NOMO-1 treated with dmso at 0.1 percent for 144 hours (cell line): ENCODE measurements at regions not wholly inside any gene's neighbourhood (a gene's known extent, or its start where the extent isn't known, plus 50 kb on each side); places are given as distances from the start of the nearest gene placed in this dataset.
A peak's percentile ranks its signal among the peaks of the same experiment; 100 is the strongest.

ENCODE experiments used
- DNase-seq: peaks from one replicate; lab custom pipeline; 2025; ENCODE audit not compliant: unreplicated experiment; lab: John Stamatoyannopoulos, UW

DNA sequence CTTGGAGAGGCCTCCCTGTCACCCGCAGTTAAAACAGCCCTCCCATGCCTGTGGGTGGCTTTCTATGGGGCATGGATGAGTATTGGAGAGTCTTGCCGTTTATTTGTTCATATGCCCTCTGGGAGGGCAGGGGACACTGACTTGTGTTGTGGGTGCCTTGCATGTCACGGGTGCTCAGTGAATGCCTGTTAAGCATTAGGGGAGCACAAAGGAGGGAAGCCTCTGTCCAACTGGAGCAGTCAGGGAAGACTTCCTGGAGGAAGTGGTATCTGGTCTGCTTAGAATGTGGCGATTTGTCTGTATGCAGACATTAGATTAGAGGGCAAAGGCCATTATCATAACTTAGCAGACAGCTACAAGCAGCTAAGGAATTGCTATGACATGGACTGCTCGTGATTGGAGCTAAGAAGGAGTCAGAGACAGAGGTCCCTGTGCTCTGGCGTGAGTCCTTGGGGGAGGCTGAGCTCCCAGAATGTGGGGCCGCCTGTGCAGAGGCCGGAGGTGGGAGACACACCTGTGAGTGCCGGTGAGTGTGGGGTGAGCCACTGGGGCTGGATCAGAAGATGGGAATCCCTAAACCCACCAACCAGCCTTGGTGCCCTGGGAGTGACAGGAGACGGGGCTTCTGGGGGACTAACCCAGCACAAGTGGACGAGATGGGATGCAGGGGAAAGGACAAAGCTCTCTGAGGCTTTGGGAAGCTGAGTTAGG lies 286.1 kb downstream of the SEC14L1 start:
- no peak for DNase-seq

DNA sequence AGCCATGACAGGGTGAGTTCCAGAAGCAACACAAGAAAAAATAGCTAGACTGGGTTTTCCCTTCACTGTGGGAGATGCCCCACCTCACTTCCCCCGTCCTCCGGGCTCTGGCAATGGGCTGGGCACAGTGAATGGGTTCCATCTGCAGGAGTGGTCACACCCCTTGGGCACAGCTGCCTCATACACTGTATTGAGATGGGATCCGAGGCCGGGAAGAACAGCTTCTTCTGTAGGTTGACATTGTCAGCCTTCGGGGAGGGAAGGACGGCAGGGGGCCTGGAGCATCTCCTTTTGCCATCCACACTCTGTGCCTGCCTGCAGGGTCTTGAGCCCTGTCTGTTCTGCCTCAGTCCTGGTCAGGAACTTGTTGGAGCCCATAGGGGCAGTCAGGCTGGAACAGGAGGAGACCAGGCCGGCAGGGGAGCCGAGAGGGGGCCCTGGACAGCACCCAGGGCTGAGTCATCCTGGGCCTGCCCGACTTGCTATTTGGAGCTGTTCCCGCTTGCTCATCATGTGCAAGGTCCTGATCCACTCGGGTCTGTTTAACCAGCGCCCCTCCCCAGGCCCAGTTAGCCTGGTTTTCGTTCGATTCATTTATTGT lies 286.7 kb downstream of the SEC14L1 start:
- no peak for DNase-seq

DNA sequence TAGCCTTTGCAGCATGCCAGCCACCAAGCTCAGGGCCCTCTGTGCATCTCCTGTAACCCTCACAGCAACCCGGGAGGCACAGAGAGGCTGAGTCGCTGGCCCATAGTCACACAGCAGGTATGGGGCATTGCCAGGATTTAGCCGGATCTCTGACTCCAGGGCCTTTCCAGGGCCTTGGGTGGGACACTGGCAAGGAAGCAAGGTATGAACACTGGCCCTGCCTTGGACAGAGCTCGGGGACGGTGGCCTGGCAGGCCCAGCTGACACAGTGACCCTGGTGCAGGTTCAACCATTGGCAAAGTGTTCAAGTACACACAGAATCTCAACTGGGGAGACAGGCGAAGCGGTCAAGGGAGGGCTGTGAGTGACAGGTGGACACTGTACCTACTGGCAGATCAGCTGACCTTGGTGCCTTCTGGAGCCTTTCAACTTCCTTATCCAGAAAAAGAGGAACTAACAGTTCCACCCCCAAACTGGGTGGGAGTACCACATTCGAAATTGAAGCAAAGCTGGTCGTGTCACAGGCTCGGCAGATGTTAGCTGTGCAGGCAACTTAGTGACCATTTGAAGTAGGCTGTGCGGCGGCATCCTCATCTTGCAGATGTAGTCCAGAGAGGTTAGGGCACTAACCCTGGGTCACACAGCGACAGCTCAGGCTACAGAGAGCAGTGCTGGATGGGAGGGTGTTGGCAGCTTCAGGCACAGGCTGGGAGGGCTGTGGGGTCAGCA lies 287.4 kb downstream of the SEC14L1 start:
- peak; percentile 67 for DNase-seq

DNA sequence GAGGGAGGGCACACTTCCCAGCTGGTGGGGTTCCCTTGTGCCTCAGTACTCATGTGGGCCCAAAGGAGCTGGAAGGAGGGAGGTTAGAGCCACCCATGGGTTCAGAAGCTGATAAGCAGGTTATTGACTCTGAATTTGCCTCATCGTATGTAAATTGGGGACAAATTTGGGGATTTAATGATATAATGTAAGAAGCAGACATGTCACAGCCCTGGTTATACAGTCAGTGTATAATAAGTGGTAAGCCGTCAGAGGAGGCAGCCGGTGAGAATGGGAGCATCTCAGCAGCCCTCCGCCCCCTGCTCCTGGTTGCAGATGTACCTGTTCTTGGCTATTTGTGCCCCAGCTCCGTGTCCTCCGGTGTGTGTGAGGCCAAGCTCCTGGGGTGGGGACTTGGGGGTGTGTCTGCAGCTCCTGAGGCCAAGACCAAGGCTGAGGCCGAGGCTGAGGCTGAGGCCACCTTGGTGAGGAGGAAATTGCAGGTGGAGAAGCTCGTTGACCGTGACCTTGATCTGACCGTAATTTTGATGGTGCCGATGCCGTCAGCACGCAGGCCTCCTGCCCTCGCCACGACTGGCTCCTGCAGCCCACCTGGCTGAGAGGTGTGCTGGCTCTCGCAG lies 288.1 kb downstream of the SEC14L1 start:
- DNase-seq: no peak

DNA sequence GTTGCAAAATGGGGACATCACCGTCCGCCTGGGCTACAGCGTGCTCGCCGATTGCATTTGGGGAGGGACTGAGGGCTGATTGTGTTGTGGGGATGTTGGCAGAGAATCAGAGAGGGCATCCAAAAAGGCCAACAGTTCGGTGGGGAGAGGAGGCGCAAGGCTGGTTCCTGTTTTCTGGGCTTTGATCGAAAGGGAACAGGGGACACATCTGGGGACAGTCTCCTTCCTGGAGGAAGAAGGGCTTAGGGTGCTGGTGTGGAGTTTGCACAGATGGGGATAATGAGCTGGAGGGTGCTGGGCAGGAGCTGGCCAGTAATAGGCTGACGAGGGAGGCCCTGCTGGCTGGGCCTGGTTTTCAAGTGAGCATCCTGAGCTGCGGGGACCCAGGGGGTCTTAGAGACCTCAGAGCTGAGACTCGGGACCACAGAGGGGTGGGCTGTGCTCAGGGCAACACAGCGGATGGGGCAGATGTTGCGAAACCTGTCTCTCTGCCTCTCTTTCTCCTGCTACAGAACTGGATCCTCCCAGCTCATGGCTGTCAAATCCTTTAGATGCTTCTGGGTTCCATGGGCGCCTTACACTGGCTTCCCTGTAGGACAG lies 288.7 kb downstream of the SEC14L1 start:
- no peak for DNase-seq

DNA sequence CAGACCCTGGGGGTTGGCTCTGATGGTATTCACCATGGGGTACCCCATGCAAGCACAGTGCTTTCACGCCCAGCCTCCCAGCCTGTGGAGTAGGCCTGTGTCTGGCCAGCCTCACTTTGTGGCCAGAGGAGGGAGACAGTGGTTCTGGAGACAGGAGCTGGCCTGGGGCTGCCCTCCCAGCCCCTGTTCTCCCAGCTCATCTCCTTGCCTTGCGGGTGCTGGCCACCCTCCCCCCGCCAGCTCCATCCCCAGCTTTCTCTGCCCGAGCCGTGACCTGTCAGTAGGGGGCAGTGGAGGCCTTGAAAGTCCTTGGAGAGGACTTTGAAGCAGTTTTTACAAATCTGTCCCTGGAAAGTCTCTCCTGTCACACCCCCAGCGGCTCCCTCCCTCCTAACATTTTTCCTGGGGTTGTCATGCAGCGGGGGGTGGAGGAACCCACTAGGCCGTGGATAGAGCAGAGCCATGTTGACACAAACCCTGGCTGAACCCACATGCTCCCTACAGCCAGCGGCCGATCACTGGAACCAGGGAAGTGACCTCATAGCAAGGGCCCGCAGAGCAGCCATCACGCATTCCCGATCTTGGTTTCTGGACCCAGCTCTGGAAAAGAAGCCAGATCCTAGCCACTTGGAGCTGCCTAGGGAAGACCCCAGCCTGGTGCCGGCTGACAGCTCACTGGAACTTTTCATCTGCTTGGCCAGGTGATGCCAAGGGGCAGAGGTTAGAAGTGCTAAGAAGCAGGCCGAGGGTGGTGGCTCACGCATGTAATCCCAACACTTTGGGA lies 289.4 kb downstream of the SEC14L1 start:
- DNase-seq: no peak

DNA sequence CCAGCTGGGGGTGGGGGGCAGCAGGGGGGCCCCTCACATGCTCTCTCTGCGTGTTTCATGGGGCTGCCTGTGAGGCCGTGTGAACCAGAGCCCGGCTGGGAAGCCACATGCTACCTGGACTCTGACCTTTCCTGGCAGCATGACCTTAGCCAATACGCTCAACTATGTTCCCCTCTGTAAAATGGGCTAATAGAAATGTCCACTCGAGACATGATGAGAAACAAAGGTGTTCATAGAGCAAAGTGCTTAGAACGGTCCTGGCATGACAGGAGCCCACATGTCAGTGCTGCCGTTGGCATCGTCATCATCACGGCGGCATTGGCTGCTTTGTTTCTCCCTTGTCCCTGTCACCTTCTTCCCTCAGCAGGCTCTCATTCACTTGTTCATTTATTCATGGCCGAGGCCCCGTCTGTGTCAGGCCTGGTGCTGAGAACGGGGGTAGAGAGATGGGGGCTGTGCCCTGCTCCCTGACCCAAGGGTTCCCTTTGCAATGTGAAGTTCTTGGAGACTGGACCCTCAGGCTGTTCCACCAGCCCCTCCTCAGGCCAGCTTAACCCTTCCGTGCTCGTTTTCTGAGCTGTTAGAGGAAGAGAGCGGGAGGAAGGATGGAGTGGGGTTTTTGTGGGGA lies 291.4 kb downstream of the SEC14L1 start:
- no peak for DNase-seq

DNA sequence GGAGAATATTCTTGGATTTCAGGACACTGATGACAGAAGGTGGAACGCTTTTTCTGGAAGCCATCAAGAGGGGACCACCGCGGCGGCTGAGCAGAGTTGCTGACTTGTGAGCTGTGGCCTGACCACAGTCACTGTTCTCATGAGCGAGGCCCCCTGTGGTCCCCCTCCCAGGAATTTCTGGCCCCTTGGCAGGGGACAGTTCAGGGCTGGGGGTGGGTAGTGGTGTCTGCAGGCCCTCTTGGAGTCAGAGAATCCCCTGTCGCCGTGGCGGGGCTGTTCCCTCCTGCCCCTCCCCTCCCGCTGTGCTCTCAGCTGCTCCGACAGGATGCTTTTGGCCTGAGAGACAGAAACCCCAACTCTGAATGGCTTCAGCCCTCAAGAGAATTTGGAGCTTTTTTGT lies 292.0 kb downstream of the SEC14L1 start:
- DNase-seq: no peak

DNA sequence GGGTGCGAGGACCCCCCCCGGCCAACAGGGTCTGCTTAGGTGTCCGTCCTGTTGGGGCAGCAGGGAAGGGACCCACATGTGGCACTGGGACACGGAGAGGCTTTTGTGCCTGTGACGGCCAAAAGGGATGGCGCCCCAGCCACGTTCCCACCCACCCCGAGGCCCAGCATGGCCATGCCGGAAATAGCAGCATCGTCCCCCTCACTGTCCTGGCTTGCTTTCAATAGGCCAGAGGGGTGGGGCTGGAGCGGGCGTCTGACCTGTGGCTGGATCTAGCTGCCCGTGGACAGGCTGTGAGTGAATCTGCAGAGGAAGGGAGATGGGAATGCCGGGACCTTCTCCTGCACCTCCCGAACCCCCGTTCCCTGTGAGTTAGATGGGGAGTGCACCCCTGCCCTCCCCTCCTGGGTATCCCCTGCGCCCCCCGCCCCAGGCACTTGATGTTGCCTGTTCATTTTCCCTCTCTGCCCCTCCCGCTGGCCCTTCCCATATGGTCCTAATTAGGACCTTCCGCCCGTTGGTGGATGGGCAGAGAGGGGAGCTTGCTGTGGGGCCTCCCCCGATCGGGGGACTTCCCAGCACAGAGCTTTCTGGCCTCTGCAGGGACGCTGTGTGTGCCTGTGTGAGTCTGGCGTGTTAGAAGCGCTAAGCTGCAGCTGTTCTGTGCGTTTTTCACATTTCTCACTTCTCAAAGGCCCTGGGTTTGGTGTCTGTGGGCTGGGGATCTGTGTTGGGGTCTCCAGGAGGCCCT lies 292.8 kb downstream of the SEC14L1 start:
- no peak for DNase-seq

DNA sequence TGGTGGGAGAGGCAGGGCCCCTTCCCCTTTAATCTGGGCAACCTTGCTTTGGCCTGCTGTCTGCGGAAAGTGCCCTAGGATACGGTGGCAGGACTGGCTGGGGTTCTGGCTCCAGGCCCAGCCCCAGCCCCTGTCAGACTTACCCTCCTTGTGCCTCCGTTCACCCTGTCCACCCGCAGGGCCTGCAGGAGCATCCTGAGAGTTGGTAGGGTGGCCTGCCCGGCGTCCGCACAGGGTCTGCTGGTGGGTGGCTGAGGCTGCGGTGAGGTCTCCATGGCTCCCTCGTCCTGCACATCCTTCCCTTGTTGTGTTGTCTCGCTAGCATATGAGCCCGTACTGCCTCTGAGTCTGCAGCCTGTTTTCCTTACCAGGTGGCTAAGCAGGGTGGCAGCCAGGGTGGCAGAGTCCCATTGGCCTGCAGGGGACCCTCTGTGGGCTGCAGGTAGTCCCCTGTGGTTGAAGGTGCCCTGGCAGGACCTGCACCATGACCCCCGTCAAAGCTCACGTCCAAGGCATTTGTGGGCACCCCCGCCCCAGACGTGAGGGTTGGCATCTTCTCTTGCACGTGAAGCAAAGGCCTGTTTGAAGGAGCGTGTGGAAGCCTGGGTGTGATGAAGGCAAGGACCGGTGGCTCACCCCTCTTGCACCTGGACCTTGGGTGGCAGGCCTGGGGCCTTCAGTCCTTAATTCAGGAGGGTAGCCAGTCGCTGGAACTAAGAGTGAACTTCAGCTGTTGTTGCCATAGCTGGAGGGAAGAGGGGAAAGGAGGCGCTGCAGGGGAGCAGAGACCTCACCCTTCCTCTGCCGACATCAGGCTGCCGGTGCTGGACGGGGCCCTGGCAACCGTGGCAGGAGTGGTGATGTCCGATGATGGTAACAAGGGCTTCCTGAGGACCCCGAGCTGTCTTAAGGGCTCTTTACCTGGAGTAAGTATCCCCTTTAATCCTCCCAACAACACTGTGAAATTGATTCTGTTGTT lies 293.7 kb downstream of the SEC14L1 start:
- DNase-seq: no peak

DNA sequence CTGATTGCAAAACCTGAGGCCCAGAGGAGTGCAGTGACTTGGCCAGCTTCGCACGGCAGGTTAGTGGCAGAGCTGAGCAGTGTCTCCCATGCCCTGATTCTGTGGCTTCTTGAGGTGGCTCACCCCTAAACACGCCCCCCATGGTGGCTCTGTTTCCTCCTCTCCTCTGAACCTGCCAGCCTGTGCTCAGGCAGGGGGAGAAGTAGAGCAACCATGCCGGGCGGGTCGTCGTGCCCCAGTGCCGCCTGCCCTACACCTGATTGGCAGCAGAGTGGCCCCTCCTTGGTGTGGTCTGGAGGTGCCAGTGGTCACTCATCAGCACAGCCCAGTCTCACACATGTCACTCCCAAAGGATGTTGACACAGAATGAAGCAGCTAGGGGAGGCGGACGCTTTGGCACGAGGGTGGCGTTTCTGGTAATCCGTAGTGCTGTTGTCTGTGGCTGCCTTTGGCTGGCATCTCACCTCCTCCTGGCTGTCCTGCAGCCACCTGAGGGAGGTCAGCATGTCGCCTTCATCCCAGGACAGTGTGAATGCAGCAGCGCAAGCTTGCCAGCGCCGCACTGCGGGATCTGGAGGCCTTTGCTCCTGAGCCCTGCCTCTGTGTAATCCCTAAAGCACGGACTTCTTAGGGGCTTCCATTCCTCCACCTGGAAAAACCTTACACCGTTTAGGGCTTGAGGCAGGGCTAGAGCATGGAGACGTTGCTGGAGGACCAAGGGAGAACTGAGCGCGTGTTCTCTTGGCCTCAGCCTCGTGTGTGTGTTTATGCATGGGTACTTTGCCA lies 294.7 kb downstream of the SEC14L1 start:
- no peak for DNase-seq

DNA sequence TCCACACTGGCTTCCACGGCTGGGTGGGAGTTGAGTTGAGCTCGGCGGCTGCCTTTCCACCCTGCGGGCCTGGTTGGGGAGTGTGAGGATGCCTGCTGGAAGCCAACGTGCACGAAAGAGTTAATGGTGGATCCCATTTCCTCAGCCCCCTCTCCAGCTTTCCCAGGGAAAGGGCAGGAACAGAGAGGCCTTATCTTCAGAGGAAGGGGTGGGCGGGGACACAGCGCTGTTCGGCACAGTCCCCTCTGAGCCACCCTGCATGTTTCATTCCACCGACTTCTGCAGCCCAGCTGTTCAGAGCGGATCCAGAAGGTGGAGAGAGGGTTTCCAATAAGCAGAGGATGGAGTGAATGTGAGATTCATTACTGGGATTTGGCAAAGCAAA lies 295.3 kb downstream of the SEC14L1 start:
- no peak for DNase-seq

DNA sequence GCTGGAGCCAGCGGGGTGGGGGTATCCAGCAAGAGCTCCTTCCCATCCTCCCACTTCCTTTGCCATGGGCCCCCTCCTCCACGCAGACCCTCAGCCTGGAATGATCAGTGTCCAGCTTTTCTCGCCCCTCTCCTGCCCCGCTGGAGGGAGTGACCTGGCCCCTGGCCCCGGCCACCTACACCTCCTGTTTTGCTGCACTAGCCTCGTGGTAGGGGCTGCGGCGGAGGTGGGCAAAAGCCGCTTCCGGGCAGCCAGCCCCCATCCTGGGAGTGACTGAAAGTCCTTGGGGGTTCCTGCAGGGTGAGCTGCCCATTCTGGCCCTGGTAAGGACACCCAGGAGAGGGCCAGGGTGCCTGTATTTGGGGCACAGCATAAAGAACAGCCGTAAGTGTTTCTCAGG lies 295.7 kb downstream of the SEC14L1 start:
- DNase-seq: no peak

DNA sequence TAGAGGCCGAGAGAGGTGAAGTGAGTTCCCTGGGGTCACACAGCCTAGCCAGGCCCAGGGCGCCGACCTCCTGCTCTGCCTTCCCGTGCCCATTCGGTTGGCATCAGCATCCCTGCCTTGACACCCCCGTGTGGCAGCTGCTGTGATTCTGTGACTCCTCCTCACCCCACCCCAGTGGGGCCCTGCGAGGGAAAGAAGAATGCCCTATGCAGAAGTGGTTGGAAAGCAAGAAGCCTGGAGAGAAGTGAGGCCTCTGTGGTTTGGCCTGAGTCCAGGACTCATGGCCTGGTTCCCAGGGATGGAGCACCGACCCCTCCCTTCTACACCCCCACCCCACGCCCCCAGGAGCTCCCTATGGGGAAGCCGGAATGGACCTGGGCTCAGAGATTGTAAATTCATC lies 296.2 kb downstream of the SEC14L1 start:
- DNase-seq: peak; percentile 50

DNA sequence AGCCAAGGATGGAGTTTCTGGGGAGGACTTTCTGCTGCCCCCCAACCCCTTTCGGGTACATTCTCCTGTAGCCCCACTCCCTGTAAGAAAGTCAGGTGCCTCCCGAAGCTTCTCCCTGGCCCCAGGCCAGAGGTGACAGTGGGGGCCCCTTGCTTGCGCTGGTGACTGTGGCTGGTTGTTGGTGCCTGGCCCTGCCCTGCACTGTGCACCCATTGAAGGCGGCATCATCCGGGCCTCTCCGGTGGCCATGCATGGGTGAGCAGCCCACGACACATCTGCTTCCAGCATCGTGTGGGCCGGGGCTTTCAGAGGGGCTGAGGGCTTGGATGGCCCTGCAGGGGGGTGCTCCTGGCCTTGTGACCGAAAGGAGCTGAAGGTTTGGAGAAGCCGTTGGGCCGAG lies 297.0 kb downstream of the SEC14L1 start:
- DNase-seq: no peak

DNA sequence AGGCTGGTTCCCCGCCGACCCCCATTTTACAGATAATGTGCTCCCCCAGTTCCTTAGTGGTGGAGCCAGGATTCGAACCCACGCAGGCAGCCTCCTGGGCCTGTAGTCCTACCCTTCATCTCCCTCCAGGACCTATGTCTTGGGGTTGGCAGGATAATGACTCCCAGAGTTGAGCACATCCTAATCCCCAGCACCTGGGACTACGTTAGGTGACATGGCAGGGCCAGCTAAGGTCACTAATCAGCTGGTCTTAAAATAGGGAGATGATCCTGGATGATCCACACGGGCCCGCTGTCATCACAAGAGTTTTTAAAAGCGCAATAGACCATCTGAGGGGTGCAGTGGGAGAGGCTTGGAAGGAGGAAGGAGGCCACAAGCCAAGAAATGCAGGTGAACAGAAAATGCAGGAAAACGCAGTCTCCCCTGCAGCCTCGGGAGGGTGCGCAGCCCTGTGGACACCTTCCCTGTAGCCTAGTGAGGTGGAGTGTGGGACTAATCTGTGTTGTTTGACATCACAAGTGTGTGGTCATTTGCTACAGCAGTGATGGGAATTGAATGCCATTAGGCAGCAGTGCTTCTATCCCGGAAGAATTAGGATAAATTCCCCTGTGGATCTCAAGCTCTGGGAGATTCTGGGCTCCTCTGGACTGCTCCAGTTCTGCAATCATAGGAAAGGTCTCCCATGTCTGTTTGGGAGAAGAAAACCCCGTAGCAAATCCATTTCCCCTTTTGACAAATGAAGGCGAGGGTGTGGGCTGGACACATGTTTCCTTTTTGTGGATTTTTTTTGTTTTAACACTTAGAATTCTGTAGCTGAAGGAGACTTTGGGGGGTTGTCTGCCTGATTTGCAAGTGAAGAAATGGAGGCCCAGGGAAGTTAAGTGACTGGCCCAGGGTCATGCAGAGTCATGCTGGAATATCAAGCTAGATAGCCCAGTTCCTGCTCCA lies 297.7 kb downstream of the SEC14L1 start:
- no peak for DNase-seq
